Mesodermal cell (in vitro differentiated cells): ENCODE measurements at regions not wholly inside any gene's neighbourhood (a gene's known extent, or its start where the extent isn't known, plus 50 kb on each side); places are given as distances from the start of the nearest gene placed in this dataset.
A peak's percentile ranks its signal among the peaks of the same experiment; 100 is the strongest.

Experiments
- H3K27ac ChIP-seq: 2 replicates; pipeline ENCODE4 v1.7.0; 2013; ENCODE audit warnings: mild to moderate bottlenecking, low read depth, low read length, moderate library complexity; ENCODE audit not compliant: severe bottlenecking
- H3K36me3 ChIP-seq: 2 replicates; pipeline ENCODE4 v1.7.1; 2013; ENCODE audit warnings: mild to moderate bottlenecking, low read length, moderate library complexity; ENCODE audit not compliant: control insufficient read depth, insufficient read depth
- H3K4me1 ChIP-seq: one replicate; pipeline ENCODE4 v1.7.1; 2013; ENCODE audit warnings: mild to moderate bottlenecking, low read length; ENCODE audit not compliant: insufficient read depth, control insufficient read depth, poor library complexity, severe bottlenecking
- H3K4me3 ChIP-seq: 2 replicates; pipeline ENCODE4 v1.7.0; 2013; ENCODE audit warnings: low read length, control low read depth, mild to moderate bottlenecking; ENCODE audit not compliant: insufficient read depth, poor library complexity, severe bottlenecking; ENCODE audit errors: extremely low read depth
- H3K9me3 ChIP-seq: 2 replicates; pipeline ENCODE4 v1.7.1; 2013; ENCODE audit warnings: mild to moderate bottlenecking, low read length, moderate library complexity; ENCODE audit not compliant: control insufficient read depth
- WGBS, 2 experiments: methylation state at CpG; one replicate each; pipeline ENCODE4 v1.1.5; 2013; ENCODE audit warnings: missing lambda C conversion rate in 2 of 2; ENCODE audit not compliant: insufficient coverage in 2 of 2; 5-methylcytosine and 5-hydroxymethylcytosine counted together

DNA sequence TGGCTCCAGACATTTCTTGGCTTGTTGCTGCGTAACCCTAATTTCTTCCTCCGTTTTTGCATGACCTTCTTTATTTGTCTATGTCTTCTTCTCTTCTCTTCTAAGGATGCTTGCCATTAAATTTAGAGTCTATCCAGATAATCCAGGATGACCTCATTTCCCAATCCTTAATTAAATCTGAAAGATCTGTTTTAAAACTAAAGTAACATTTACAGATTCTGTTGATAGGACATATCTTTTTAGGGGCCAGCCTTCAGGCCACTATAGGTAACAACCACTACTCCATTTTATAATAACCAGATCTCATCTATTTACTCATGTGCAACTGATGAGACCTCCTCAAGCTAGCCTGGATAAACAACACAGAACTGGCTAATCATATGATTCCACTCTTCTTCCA lies 490.5 kb upstream of the SLC10A2 start:
- Histone ChIP-seq H3K36me3 (no peaks in the 10 kb centered on the region), H3K4me1 (no peaks in the 10 kb centered on the region), H3K27ac (no peak overlapping the region), H3K4me3 (no peak overlapping the region), H3K9me3 (no peaks in the 10 kb centered on the region)
- WGBS, 2 experiments: 90 to 92% methylated on average over 2 of the region's 2 CpGs

DNA sequence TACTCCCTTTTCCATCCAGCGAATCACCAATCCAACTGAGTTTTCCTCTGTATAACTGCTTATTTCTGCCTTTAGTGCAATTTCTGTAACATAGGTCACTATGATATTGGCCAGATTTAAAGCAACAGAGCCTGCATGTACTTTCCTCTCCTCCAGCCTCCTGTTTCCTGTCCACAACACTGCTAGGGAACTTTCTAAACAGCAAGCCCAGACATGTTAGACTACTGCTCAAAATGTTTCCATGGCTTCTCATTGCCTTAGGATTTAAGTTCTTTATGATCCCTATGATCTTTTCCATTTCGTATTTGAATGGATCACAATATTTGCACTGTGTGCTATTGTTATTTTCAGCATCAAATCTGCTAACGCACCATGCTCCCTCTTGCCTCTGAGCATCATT lies 481.7 kb upstream of the SLC10A2 start:
- 56 to 93% methylated on average over 2 to 3 of the region's 3 CpGs for WGBS, 2 experiments
- Histone ChIP-seq H3K9me3 (peaks cover 10% of the 10 kb centered on the region), H3K4me3 (no peak overlapping the region), H3K4me1 (no peaks in the 10 kb centered on the region), H3K27ac (no peak overlapping the region), H3K36me3 (no peaks in the 10 kb centered on the region)

- H3K4me3 ChIP-seq: no peak overlapping the region
- no peak overlapping the region for H3K27ac ChIP-seq
- H3K36me3 ChIP-seq: no peaks in the 10 kb centered on the region
- WGBS, 2 experiments: 79 to 100% methylated on average over 1 of the region's 1 CpG
- H3K4me1 ChIP-seq: no peaks in the 10 kb centered on the region
- peaks cover 10% of the 10 kb centered on the region for H3K9me3 ChIP-seq
Measured at GRCh38 chr13:103546271-103546670, 480.1 kb upstream of the SLC10A2 start.

GRCh38 chr13:103542648-103543047 lies 476.4 kb upstream of the SLC10A2 start:
- H3K4me3 ChIP-seq: no peak overlapping the region
- H3K27ac ChIP-seq: no peak overlapping the region
- no peaks in the 10 kb centered on the region for H3K36me3 ChIP-seq
- no CpG with 5 or more reads among the region's 1 CpG for WGBS, 2 experiments
- no peaks in the 10 kb centered on the region for H3K4me1 ChIP-seq
- H3K9me3 ChIP-seq: peaks cover 10% of the 10 kb centered on the region

- no peak overlapping the region for H3K27ac ChIP-seq
- no CpG with 5 or more reads among the region's 1 CpG for WGBS, 2 experiments
- peaks cover 10% of the 10 kb centered on the region for H3K9me3 ChIP-seq
Measured at GRCh38 chr13:103540382-103540765, 474.2 kb upstream of the SLC10A2 start.

DNA sequence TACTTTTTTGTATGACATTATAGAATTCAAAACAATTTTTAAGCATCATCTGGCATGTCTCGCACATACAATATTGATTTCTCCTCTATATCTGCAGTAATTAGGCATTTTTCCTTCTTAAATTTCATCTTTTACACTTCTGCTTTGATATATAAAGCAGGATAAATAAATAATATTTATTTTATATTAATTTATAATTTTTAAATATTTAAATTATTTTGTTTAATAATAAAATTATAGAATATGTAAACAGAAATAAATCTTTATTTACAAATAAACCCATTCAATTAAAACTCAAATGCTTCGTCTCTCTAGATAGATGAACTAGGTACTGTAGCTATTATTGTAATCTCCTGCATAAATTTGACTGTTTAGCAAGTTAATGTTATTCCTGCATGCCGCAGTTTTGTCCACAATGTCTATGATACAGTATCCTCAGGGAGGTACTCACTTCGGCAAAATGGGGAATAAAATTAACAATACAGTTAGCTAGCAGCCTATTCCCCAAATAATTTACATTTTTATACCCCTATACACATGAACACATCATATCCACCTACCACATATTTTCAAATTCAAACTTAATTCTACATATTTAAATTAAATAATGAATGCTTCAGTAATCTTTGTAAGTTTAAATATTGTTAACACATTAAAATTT lies 473.6 kb upstream of the SLC10A2 start:
- 93 to 100% methylated on average over 1 to 2 of the region's 4 CpGs for WGBS, 2 experiments
- Histone ChIP-seq H3K9me3 (peaks cover 8% of the 10 kb centered on the region), H3K36me3 (no peaks in the 10 kb centered on the region), H3K4me1 (no peaks in the 10 kb centered on the region), H3K4me3 (no peak overlapping the region), H3K27ac (peak overlapping the region; percentile 57)

More at GRCh38 chr13:103540382-103540765, 474.2 kb upstream of the SLC10A2 start:
- Histone ChIP-seq H3K4me1 (no peaks in the 10 kb centered on the region), H3K36me3 (no peaks in the 10 kb centered on the region), H3K4me3 (no peak overlapping the region)

GRCh38 chr13:103539265-103539664 lies 473.0 kb upstream of the SLC10A2 start:
- WGBS, 2 experiments: 5 to 20% methylated on average over 2 of the region's 3 CpGs
- Histone ChIP-seq H3K4me3 (no peak overlapping the region), H3K9me3 (peaks cover 2% of the 10 kb centered on the region), H3K4me1 (no peaks in the 10 kb centered on the region), H3K27ac (peak overlapping the region; percentile 57), H3K36me3 (no peaks in the 10 kb centered on the region)

GRCh38 chr13:103537616-103538015 lies 471.4 kb upstream of the SLC10A2 start:
- WGBS, 2 experiments: 92% methylated on average over 2 of the region's 3 CpGs; no CpG with 5 or more reads in 1 of the 2 experiments
- Histone ChIP-seq H3K9me3 (no peaks in the 10 kb centered on the region), H3K4me1 (no peaks in the 10 kb centered on the region), H3K27ac (no peak overlapping the region), H3K4me3 (no peak overlapping the region), H3K36me3 (no peaks in the 10 kb centered on the region)

DNA sequence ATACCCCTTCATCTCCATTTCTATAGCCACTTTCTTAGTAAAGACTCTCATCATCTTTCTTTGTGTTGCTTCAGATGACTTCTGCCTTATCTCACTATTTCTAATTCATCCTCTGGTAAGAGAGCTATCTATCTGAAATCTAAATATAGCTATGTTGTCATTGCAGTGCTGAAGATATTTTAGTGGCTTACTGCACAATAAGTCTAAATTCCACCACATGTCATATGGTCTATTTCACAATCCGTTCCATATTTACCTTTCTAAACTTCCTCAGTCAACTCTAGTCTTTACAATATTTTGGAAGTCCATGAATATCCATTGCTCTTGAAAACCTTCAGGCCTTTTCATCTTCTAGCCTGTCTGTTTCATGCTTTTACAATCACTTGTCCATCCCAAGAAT lies 465.1 kb upstream of the SLC10A2 start:
- Histone ChIP-seq H3K4me3 (no peak overlapping the region), H3K4me1 (no peaks in the 10 kb centered on the region), H3K27ac (no peak overlapping the region), H3K9me3 (no peaks in the 10 kb centered on the region), H3K36me3 (no peaks in the 10 kb centered on the region)
- 100% methylated on average over 1 of the region's 1 CpG for WGBS, 2 experiments

- no peaks in the 10 kb centered on the region for H3K4me1 ChIP-seq
- no CpG with 5 or more reads among the region's 2 CpGs for WGBS, 2 experiments
- no peak overlapping the region for H3K27ac ChIP-seq
- H3K36me3 ChIP-seq: no peaks in the 10 kb centered on the region
- H3K9me3 ChIP-seq: no peaks in the 10 kb centered on the region
- no peak overlapping the region for H3K4me3 ChIP-seq
Measured at GRCh38 chr13:103528437-103528836, 462.2 kb upstream of the SLC10A2 start.

DNA sequence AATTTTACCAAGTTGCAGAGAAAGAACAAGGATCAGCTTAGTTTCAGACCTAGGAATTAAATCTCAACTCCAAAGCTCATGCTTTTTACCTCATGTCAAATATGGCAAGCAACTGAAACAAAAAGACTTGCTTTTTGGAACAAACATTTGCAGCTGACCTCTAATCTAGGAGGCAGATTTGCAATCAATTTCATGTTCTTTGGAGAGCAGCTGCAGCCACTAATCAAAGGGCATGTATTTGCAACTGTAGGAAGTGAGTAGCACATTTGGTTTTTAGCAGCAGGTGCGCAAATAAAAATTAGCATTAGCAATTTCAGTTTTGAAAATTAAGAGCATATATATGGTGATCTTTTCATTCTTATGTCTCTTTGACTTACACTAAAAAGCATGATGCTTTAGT lies 459.3 kb upstream of the SLC10A2 start:
- H3K36me3 ChIP-seq: no peaks in the 10 kb centered on the region
- no peaks in the 10 kb centered on the region for H3K4me1 ChIP-seq
- no CpG with 5 or more reads among the region's 1 CpG for WGBS, 2 experiments
- H3K9me3 ChIP-seq: no peaks in the 10 kb centered on the region
- no peak overlapping the region for H3K27ac ChIP-seq
- H3K4me3 ChIP-seq: no peak overlapping the region
